Keratinocyte (primary cell): ENCODE measurements at regions not wholly inside any gene's neighbourhood (a gene's known extent, or its start where the extent isn't known, plus 50 kb on each side); places are given as distances from the start of the nearest gene placed in this dataset.

Experiments used
- DNase-seq: peaks from one replicate; pipeline ENCODE4 v3.0.0-alpha.2; 2011; ENCODE audit warnings: low read depth, missing footprints, low spot score
- FAIRE-seq: peaks from 2 replicates; lab custom pipeline; 2011; peaks lifted over from hg19 to GRCh38; lab: Jason Lieb, UNC
- H2AFZ ChIP-seq: 2 replicates; pipeline ENCODE4 v1.6.0; 2012; ENCODE audit warnings: low read length, control low read depth, inconsistent platforms; ENCODE audit not compliant: control insufficient read depth
- H3K27ac ChIP-seq: 2 replicates; pipeline ENCODE4 v1.5.1; 2011; ENCODE audit warnings: low read length; ENCODE audit not compliant: control insufficient read depth, insufficient read depth
- H3K27me3 ChIP-seq: 3 replicates; pipeline ENCODE4 v1.6.0; 2011; ENCODE audit warnings: low read length; ENCODE audit not compliant: control insufficient read depth, insufficient read depth; ENCODE audit errors: extremely low read depth
- H3K36me3 ChIP-seq, 2 experiments: 2 replicates in 1 of 2; 3 replicates in 1 of 2; pipeline ENCODE4 v1.5.1; 2011; ENCODE audit warnings: low read length in 2 of 2, mild to moderate bottlenecking in 1 of 2; ENCODE audit not compliant: control insufficient read depth in 2 of 2, insufficient read depth in 2 of 2; ENCODE audit errors: extremely low read depth in 1 of 2
- H3K4me1 ChIP-seq: 3 replicates; pipeline ENCODE4 v1.5.1; 2011; ENCODE audit warnings: low read length; ENCODE audit not compliant: control insufficient read depth, insufficient read depth; ENCODE audit errors: extremely low read depth
- H3K4me2 ChIP-seq: 3 replicates; pipeline ENCODE4 v1.6.0; 2011; ENCODE audit warnings: low read depth, low read length; ENCODE audit not compliant: control insufficient read depth, insufficient read depth; ENCODE audit errors: extremely low read depth
- H3K4me3 ChIP-seq, 3 experiments: fragments of 200-600 bp in 1 of 3; sonication (generic) in 1 of 3; 2 replicates in 2 of 3; 3 replicates in 1 of 3; pipeline ENCODE4 v1.5.1; 2011 to 2016; ENCODE audit warnings: low read length in 3 of 3, mild to moderate bottlenecking in 3 of 3, control low read depth in 2 of 3, inconsistent platforms in 1 of 3, low read depth in 1 of 3, mixed read lengths in 1 of 3, mixed run types in 1 of 3, moderate library complexity in 1 of 3; ENCODE audit not compliant: control insufficient read depth in 2 of 3, insufficient read depth in 2 of 3; ENCODE audit errors: extremely low read depth in 1 of 3
- H3K79me2 ChIP-seq: 2 replicates; pipeline ENCODE4 v1.6.0; 2012; ENCODE audit warnings: low read length; ENCODE audit not compliant: control insufficient read depth, insufficient read depth
- H3K9ac ChIP-seq: 3 replicates; pipeline ENCODE4 v1.6.0; 2011; ENCODE audit warnings: low read length; ENCODE audit not compliant: control insufficient read depth, insufficient read depth; ENCODE audit errors: extremely low read depth
- H3K9me1 ChIP-seq: 3 replicates; pipeline ENCODE4 v1.6.0; 2011; ENCODE audit warnings: low read length; ENCODE audit not compliant: control insufficient read depth, insufficient read depth; ENCODE audit errors: extremely low read depth
- H3K9me3 ChIP-seq: 2 replicates; pipeline ENCODE4 v1.5.1; 2012; ENCODE audit warnings: low read depth, low read length; ENCODE audit not compliant: control insufficient read depth
- H4K20me1 ChIP-seq: 3 replicates; pipeline ENCODE4 v1.6.0; 2011; ENCODE audit warnings: low read length; ENCODE audit not compliant: control insufficient read depth, insufficient read depth; ENCODE audit errors: extremely low read depth
- CTCF ChIP-seq, 3 experiments: IDR thresholded peaks in 1 of 3; conservative IDR thresholded peaks in 1 of 3; optimal IDR thresholded peaks in 1 of 3; 2 replicates in 2 of 3; 3 replicates in 1 of 3; pipeline versions ENCODE3 to v1.5.1; 2011; ENCODE audit warnings: low read length in 3 of 3, mild to moderate bottlenecking in 3 of 3, moderate library complexity in 2 of 3, control low read depth in 1 of 3, inconsistent platforms in 1 of 3; ENCODE audit not compliant: insufficient read depth in 2 of 3; ENCODE audit errors: extremely low read depth in 1 of 3
- EZH2 ChIP-seq: IDR thresholded peaks from one replicate; pipeline ENCODE4 v1.6.1; 2012; ENCODE audit warnings: inconsistent platforms, mild to moderate bottlenecking, low read length, moderate library complexity
- dilution Hi-C: fragments of 300-500 bp; cut with MboI; formaldehyde crosslinking; loops from one replicate; pipeline ENCODE4 v1.7.0; 2020; ENCODE audit warnings: low sequenced_read_pairs; ENCODE audit not compliant: extremely low pct_ligation_motif_present

- Histone ChIP-seq H3K4me1 (no peaks in the 10 kb centered on the region), H3K27me3 (no peaks in the 10 kb centered on the region), H3K9me1 (no peaks in the 10 kb centered on the region), H3K36me3 (no peaks in the 10 kb centered on the region), H3K27ac (no peak overlapping the region), H3K4me2 (no peak overlapping the region), H3K4me3 (no peak overlapping the region), H2AFZ (no peak overlapping the region), H3K9ac (no peak overlapping the region), H4K20me1 (no peaks in the 10 kb centered on the region), H3K9me3 (no peaks in the 10 kb centered on the region), H3K79me2 (no peaks in the 10 kb centered on the region)
- TF ChIP-seq EZH2: no peak
- TF ChIP-seq CTCF (optimal IDR thresholded peaks at IDR 0.05 in 1 of 3, IDR thresholded peaks at IDR 0.05 in 1 of 3, conservative IDR thresholded peaks at IDR 0.05 in 1 of 3; ENCODE audit: extremely low read depth in 1 of 3, insufficient read depth in 2 of 3, low read length in 3 of 3): no peak
- DNase-seq (no peak), FAIRE-seq (no peak)
- dilution Hi-C loops: no loop called here
Measured at GRCh38 chr3:66655044-66655443, 154.2 kb upstream of the LRIG1 start.

GRCh38 chr3:66655671-66656070 is 154.8 kb upstream of the LRIG1 start:
- Histone ChIP-seq H3K4me2 (no peak overlapping the region), H3K36me3 (no peaks in the 10 kb centered on the region), H3K27me3 (no peaks in the 10 kb centered on the region), H4K20me1 (no peaks in the 10 kb centered on the region), H3K9me1 (no peaks in the 10 kb centered on the region), H3K9ac (no peak overlapping the region), H3K4me1 (no peaks in the 10 kb centered on the region), H3K27ac (no peak overlapping the region), H3K4me3 (no peak overlapping the region), H2AFZ (no peak overlapping the region), H3K9me3 (no peaks in the 10 kb centered on the region), H3K79me2 (no peaks in the 10 kb centered on the region)
- DNase-seq (no peak), FAIRE-seq (no peak)
- TF ChIP-seq EZH2 (no peak), CTCF (optimal IDR thresholded peaks at IDR 0.05 in 1 of 3, IDR thresholded peaks at IDR 0.05 in 1 of 3, conservative IDR thresholded peaks at IDR 0.05 in 1 of 3; ENCODE audit: extremely low read depth in 1 of 3, insufficient read depth in 2 of 3, low read length in 3 of 3) (no peak)
- dilution Hi-C loops: no loop called here
